ENCODE measurements at regions not wholly inside any gene's neighbourhood (a gene's known extent, or its start where the extent isn't known, plus 50 kb on each side); places are given as distances from the start of the nearest gene placed in this dataset.

GRCh38 chr6:137690034-137690433 lies 177.0 kb upstream of the TNFAIP3 start:
- DNase-seq (ENCODE audit: low read depth in 2 of 2) = no peak

DNA sequence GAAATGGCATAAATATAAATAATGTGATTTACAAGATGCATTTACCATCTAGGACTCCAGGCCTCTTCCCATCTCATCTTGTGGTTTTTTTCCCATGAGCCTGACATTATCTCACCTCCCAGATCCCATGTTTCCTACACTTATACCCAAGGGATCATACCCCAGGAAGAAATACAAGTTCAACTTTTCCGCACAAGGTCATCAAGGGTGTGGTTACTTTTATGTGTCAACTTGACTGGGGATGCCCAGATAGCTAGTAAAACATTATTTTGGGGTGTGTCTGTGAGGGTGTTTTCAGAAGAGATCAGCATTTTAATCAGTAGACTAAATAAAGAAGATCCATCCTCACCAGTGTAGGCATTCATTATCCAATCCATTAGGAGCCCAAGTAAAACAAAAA lies 176.3 kb upstream of the TNFAIP3 start:
- DNase-seq (ENCODE audit: low read depth in 2 of 2) = no peak

GRCh38 chr6:137692308-137692707 lies 174.8 kb upstream of the TNFAIP3 start:
- DNase-seq (ENCODE audit: low read depth in 2 of 2) = no peak

DNA sequence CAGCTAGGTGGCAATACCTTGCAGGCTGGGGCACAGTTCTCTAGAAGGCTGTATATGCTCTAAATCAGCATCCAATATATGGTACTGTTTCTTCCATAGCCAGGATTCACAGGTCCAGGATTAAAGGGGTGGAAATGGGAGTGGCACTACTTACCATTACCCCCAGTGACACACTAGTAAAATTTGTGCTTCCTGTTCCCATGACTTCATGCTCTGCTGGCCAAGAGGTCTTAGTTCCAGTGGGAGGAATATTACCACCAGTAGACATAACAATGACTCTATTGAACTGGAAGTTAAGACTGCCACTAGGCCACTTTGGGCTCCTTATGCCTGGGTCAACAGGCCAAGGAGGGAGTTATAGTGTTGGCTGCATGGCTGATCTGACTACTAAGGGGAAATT lies 174.3 kb upstream of the TNFAIP3 start:
- no peak for DNase-seq (ENCODE audit: low read depth in 2 of 2)

DNA sequence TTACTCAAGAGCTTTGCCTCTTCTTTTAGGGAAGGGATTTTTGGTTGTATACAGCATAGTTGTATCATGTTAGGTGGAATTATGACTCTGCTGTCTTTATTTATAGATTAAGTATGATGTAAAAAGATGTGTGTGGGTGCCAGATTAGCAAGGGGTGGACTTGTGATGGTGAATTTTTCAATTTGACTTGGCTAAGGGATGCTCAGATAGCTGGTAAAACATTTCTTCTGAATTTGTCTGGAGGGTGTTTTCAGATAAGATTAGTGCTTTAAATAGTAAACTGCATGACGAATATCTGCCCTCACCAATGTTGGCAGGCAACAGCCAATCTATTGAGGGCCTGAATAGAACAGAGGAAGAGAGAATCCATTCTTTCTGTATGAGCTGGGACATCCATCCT lies 173.3 kb upstream of the TNFAIP3 start:
- no peak for DNase-seq (ENCODE audit: low read depth in 2 of 2)

- no peak for DNase-seq (ENCODE audit: low read depth in 2 of 2)
Observed at GRCh38 chr6:137696765-137697164, 170.3 kb upstream of the TNFAIP3 start.

- DNase-seq (ENCODE audit: low read depth in 2 of 2) = no peak
Observed at GRCh38 chr6:137697267-137697938, 169.7 kb upstream of the TNFAIP3 start.

- DNase-seq (ENCODE audit: low read depth in 2 of 2) = no peak
Observed at GRCh38 chr6:137698636-137699030, 168.4 kb upstream of the TNFAIP3 start.

- no peak for DNase-seq (ENCODE audit: low read depth in 2 of 2)
Observed at GRCh38 chr6:137699031-137699683, 167.9 kb upstream of the TNFAIP3 start.

DNA sequence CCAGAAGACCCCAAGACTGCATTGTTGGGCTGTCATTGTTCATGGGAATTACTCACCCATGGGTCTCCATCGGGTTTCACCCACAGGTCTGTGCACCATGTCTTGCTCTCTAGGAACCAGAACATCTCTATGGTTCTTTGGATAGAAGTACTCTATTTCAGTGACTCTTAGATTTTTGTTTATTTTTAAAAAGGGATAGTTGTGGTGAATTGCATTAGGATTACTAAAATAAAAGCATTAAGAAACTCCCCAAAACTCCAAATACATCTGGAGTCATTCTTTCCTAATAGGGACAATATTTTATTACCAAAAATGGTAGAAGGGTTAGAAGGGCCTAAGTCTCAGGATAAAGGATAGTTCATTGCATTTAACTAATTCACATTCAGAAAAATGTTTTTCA lies 166.9 kb upstream of the TNFAIP3 start:
- DNase-seq (ENCODE audit: low read depth in 2 of 2) = no peak

- DNase-seq (ENCODE audit: low read depth in 2 of 2) = no peak
Observed at GRCh38 chr6:137700751-137701477, 166.1 kb upstream of the TNFAIP3 start.

GRCh38 chr6:137701942-137702341 lies 165.1 kb upstream of the TNFAIP3 start:
- no peak for DNase-seq (ENCODE audit: low read depth in 2 of 2)

DNA sequence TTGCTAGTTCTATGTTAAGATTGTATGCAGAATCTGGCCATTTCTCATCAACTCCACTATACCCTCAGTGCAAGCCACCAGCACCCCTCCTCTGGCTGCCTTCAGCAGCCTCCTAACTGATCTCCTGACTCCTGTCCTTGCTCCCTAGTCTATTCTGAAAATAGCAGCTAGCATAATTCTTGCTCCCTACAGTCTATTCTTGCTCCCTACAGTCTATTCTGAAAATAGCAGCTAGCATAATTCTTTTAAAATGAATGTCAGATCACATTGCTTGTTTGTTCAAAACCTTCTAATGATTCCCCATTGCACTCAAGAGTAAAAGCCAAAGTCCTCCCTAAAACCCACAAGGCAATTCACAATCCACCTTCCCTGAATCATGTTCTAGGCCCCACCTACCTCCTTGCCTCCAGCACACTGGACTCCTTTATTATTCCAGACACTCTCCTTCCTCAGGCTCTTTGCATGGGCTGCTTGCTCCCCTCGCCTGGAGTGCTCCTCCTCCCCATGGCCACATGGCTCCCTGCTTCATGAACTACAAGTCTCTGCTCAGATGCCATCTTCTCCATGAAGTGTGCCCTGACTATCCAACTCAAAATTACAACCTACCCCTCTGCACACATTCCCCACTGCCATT lies 164.2 kb upstream of the TNFAIP3 start:
- DNase-seq (ENCODE audit: low read depth in 2 of 2) = no peak

DNA sequence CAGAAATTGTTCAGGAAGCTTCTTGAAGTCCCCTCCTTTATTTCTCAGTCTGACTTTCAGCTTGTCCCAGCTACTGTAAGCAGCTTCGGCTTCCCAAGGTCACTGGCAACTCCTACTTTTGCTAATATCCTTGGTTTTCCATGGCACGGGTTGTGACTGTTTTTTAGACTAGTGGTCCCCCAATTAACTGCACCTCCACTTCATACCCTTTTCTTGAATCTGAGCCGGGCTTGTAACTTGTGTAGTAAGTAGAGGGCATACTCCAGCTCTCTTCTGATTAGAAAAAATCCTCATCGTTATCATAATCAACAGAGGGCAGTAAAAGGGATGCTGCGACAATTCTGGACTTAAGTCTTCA lies 162.3 kb upstream of the TNFAIP3 start:
- DNase-seq (ENCODE audit: low read depth in 2 of 2) = no peak

DNA sequence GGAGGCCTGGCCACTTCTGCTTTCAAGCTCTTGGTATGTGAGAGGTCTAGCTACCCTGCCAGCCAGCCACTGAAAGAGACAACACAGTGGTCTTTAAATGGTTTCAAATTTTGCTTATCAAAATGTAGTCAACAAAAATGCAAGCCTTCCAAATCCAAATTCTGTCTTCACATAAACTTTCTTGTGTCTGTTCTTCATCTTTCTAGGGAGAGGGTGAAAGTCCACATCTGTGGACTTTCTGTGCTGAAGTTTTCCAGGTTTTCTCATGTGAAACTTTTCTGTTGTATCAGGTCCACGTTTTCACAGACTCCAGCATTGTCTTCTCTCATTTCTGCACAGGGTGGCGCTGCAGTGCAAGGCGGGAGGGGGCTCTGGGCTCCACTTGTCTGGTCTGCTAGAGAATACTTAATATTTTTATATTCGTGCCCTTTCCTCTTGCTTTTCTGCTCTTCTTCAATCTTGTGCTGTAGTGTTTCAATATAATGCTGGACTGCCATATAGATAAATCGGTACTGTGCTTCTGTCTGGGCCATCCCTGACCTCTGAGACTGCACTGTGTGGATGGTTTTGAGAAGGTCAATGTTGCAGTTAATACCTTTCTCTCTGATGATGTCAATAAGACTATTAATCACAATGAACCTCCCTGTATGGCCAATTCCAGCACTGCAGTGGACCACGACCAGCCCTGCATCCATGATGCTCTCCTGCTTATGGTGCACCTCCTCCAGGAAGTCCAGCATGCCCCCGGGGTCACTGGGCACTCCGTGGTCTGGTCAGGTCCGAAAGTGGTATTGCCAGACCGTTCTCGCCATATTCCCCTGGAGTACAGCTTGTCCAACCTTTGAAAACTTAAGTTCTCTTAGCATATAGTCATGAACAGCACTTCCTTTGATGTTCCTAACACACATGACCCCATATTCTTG lies 161.6 kb upstream of the TNFAIP3 start:
- peak; percentile 24 to 44 for DNase-seq (ENCODE audit: low read depth in 2 of 2)

DNA sequence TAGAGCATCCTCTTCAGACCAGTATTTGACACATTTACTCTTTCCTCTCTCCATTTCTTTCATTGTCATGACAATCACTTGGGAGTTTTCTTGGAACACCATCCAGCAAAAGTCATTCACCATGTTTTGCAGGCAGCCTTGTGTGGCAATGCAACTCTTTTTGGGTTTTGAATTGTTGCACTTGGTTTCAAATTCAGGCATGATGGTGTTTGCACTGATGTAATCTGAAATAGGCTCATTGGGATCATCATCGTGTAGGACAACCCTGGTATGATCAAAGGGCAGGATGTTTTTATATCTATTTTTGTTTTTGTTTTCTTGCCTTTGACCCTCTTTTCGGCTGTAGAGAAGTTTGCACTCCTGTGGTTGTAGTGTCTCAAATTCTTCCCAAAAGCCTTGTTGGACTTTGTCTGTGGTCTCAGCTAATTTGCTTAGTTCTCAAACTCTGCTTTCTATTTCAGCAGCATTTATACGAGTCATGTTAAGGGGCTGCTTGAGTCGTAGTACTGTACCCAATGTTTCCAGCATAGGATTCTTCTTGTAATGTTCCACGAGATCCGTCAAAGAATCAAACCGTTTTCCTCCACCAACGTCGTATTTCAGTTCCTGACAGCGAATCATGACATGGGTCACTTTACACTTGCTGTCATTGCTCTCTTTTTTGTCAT lies 160.8 kb upstream of the TNFAIP3 start:
- no peak for DNase-seq (ENCODE audit: low read depth in 2 of 2)

DNA sequence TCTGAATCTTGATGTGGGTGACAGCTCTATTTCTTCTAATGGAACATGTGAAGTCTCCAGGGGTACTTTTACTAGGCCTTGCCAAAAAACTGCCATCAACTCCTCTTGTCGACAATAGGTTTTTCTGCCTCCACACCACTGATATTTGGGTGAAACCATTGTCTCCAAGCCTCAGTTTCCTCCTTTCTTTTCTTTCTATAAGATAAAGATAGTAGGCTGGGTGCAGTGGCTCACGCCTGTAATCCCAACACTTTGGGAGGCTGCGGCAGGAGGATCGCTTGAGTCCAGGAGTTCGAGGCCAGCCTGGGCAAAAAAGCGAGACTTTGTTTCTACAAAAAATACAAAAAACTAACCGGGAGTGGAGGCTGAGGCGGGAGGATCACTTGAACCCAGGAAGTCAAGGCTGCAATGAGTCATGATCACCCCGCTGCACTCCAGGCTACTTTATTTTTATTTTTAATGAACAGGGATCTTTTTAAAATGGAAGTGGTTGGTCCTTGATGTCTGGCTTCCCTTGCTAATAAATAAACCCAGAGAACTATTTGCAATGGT lies 159.9 kb upstream of the TNFAIP3 start:
- no peak for DNase-seq (ENCODE audit: low read depth in 2 of 2)

- peak; percentile 53 to 64 for DNase-seq (ENCODE audit: low read depth in 2 of 2)
Observed at GRCh38 chr6:137707590-137708360, 159.3 kb upstream of the TNFAIP3 start.

DNA sequence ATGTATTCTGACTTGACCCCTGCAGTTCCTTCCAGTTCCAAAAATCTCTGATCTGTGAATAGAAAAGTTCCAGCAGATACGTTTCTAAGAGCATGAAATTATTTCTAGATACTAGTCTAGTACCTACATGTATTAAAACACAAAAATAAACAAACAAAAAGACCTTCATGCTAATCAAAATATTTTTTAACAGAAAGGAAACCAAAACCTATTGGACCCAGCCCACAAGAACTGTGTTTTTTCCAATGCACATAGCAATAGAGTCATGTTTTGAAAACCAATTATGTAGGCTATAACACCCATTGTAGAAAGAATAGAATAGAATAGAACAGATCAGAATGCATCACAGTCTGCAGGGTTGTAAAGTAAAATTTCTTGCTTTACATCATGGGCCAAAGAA lies 158.6 kb upstream of the TNFAIP3 start:
- DNase-seq (ENCODE audit: low read depth in 2 of 2) = no peak

All from stimulated activated CD8-positive, alpha-beta memory T cell treated with anti-CD3 and anti-CD28 coated beads, Interleukin-15, amount 100 ng/mL, for 4 hours (primary cell).